Fibroblast of villous mesenchyme (primary cell): ENCODE measurements at regions not wholly inside any gene's neighbourhood (a gene's known extent, or its start where the extent isn't known, plus 50 kb on each side); places are given as distances from the start of the nearest gene placed in this dataset.

Source experiments
- DNase-seq: peaks from one replicate; pipeline ENCODE4 v3.0.0-alpha.2; 2010; ENCODE audit warnings: low read depth
- H3K4me3 ChIP-seq: 2 replicates; pipeline ENCODE4 v1.5.1; 2011; ENCODE audit warnings: low read depth, mild to moderate bottlenecking, low read length
- TF ChIP-seq, protein P1 (sequence below): IDR thresholded peaks from 2 replicates; pipeline ENCODE4 v1.5.1; 2012; ENCODE audit warnings: low read depth, mild to moderate bottlenecking, low read length; ENCODE audit not compliant: insufficient read depth

DNA sequence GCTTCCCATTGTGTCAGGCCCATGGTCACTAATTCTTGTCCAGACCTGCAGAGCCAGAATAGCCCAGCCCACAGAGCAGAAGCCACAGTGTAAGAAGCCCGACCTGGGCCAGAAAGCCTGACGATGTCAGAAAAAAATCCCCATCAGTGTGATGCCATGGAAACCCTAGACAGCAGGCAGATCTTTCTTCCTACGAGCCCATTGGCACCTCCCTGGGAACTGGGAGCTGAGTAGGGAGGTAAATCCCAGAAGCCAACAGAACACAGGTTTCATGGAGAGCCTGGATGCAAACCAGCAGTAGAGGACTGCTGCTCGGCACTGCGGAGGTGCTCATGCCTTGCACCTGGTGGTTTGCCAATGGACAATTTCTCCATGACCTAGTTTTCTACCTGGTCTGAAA, 82.2 kb upstream of the SLC22A16 start:
- TF ChIP-seq, protein P1, sequence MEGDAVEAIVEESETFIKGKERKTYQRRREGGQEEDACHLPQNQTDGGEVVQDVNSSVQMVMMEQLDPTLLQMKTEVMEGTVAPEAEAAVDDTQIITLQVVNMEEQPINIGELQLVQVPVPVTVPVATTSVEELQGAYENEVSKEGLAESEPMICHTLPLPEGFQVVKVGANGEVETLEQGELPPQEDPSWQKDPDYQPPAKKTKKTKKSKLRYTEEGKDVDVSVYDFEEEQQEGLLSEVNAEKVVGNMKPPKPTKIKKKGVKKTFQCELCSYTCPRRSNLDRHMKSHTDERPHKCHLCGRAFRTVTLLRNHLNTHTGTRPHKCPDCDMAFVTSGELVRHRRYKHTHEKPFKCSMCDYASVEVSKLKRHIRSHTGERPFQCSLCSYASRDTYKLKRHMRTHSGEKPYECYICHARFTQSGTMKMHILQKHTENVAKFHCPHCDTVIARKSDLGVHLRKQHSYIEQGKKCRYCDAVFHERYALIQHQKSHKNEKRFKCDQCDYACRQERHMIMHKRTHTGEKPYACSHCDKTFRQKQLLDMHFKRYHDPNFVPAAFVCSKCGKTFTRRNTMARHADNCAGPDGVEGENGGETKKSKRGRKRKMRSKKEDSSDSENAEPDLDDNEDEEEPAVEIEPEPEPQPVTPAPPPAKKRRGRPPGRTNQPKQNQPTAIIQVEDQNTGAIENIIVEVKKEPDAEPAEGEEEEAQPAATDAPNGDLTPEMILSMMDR: no peak
- no peak overlapping the region for H3K4me3 ChIP-seq
- no peak for DNase-seq

DNA sequence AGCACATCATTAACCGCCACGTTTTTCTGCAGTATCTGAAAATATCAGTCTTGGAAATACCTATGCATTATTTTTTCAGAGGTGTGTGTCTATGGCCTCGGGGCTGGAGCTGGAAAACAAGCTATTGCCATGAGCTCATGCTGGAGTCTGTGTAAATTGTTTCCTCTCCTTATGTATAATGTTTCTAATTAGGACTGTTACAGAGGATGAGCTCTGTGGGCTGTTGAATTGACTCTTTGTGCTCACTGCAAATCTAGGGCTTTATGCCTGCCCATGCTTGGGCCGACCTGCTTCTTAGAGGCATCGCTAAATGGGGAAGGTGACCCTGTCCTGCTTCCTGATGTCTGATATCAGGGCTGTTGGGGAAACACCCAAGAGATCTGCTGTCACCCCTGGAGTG, 80.8 kb upstream of the SLC22A16 start:
- no peak overlapping the region for H3K4me3 ChIP-seq
- no peak for DNase-seq
- TF ChIP-seq, protein P1: no peak

DNA sequence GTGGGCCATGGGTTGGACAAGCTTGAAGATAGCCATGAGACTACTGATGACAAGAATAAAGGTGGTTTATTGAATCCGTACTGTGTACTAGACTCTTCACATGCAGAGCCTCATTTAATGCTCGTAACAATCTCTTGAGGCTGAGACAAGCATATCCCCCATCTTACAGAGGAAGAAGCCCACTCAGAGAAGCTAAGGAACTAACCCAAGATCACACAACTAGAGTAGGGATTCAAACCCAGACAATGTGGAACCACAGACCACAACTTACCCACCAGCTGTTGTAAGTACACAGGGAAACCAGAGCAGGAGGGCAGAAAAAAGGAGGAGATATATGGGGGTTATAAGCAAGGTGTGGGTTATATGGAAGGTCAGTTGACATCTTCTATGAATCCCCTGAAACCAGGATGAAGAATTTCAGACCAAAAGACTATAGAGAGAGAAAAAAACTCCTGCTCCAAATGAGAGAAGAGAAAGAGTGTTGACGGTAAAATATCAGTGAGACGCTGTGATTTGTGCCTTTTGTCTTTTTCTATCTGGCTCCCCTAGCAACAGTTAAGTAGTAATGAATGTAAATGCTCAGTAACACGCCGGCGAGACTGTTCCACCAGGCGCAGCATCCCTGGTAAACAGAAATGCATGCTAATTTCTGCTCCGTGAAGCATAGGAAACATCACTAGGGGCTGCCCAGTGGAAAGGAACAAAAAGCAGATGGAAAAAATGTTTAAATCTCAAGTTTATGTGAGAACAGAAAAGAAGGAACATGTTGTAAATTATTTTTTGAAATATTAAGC, 80.1 kb upstream of the SLC22A16 start:
- no peak for DNase-seq
- TF ChIP-seq, protein P1: no peak
- no peak overlapping the region for H3K4me3 ChIP-seq

DNA sequence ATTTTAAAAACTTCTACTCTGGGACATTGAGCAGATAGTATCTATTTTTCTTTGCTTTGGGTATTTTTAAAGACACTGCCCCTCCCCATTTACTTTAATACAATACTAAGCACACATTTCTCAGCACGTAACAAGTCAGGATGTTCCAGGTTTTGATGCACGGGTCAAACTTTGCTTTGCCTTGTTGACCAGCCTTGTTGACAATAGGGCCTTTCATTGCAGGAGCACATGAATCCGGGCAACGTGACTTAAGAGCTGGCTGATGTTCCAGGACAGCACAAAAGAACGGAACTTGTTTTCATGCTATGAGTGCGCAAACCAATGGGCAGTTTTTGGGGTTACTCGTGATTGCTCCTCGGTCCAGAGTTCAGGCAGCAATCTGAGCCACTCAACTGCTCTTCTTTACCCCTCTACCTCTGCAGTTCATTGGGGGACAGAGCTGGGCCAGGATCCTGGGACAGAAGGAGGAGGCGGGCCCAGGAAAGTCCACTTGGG, 78.6 kb upstream of the SLC22A16 start:
- TF ChIP-seq, protein P1: no peak
- DNase-seq: no peak
- no peak overlapping the region for H3K4me3 ChIP-seq

DNA sequence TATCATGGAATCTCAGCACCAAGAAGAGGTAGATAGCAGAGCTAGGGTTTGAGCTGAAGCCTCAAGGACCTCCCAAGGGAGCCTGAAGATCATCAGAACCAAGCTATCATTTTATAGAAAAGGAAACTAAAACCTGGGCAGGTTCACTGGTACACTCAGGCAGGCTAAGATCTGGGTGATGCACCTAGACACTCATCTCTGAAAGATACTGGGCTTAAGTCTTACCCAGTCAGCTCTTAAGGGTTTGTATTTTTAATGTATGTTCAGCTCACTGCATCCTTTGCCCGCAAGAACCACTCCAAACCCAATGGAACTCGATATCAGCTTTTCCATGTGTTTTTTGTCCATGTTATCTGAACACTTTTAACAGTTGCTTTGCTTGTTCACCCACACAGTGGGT, 78.0 kb upstream of the SLC22A16 start:
- TF ChIP-seq, protein P1: no peak
- H3K4me3 ChIP-seq: no peak overlapping the region
- no peak for DNase-seq

DNA sequence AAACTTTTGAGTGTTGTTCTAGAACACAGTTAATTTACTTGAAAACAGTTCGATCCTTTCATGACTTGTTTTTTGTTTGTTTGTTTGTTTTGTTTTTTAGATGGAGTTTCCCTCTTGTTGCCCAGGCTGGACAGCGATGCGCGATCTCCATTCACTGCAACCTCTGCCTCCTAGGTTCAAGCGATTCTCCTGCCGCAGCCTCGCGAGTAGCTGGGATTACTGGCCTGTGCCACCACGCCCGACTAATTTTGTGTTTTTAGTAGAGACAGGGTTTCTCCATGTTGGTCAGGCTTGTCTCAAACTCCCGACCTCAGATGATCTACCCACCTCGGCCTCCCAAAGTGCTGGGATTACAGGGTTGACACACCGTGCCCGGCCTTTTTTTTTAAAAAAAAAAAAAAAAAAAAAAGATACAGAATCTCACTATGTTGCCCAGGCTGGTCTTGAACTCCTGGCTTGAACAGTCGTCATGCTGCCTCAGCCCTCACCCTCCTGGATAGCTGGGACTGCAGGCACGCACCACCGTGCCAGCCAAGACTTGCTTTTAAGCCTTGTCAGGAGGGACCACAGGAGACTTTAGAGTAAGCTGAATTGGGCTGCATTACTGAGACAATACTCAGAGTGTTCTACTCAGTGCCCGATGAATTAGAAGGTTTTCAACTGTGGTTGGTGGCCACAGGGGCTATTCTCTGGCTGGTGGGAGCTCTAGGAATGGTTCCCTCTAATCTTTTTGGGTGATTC, 76.7 kb upstream of the SLC22A16 start:
- no peak overlapping the region for H3K4me3 ChIP-seq
- no peak for DNase-seq
- TF ChIP-seq, protein P1: no peak
